K562 (cell line): ENCODE measurements at regions not wholly inside any gene's neighbourhood (a gene's known extent, or its start where the extent isn't known, plus 50 kb on each side); places are given as distances from the start of the nearest gene placed in this dataset.
"Not testable (repeated sequence)": the region's sequence is repeated elsewhere in the genome, so short reads cannot be mapped to it uniquely, and the experiment has no call there.

Source experiments
- ARID4B ChIP-seq: sonication (generic); formaldehyde crosslinking; IDR thresholded peaks from 2 replicates; pipeline ENCODE4 v1.8.0; 2022; ENCODE audit warnings: mild to moderate bottlenecking, missing genetic modification reagents
- BDP1 ChIP-seq: IDR thresholded peaks from 3 replicates; pipeline ENCODE4 v1.6.1; 2011; ENCODE audit not compliant: insufficient read length, insufficient read depth
- NCOR1 ChIP-seq: fragments of 450-650 bp; IDR thresholded peaks from 2 replicates; pipeline ENCODE4 v1.6.1; 2016; ENCODE audit warnings: mild to moderate bottlenecking, moderate library complexity
- NRF1 ChIP-seq, 2 experiments: fragments of 450-650 bp; IDR thresholded peaks in 1 of 2; conservative IDR thresholded peaks in 1 of 2; 2 replicates each; pipeline ENCODE4 v1.6.1; 2014; ENCODE audit warnings: mild to moderate bottlenecking in 2 of 2
- SIN3A ChIP-seq, 2 experiments: fragments of 150-350 bp in 1 of 2; IDR thresholded peaks; 2 replicates each; pipeline ENCODE4 v1.6.1; 2011 to 2016; ENCODE audit warnings: borderline replicate concordance in 2 of 2, low read depth in 2 of 2, low read length in 2 of 2, mild to moderate bottlenecking in 2 of 2, moderate library complexity in 2 of 2; ENCODE audit not compliant: control insufficient read depth in 1 of 2
- TF ChIP-seq, protein P1 (sequence below), 3 experiments: IDR thresholded peaks in 2 of 3; conservative IDR thresholded peaks in 1 of 3; 2 replicates each; pipeline ENCODE4 v1.5.1; 2011 to 2012; ENCODE audit warnings: low read length in 3 of 3, mild to moderate bottlenecking in 3 of 3, control low read depth in 2 of 3, improper control_type of control experiment in 1 of 3, inconsistent platforms in 1 of 3, low read depth in 1 of 3, mixed read lengths in 1 of 3, moderate library complexity in 1 of 3; ENCODE audit not compliant: insufficient read depth in 2 of 3
- TF ChIP-seq, protein P2 (sequence below): fragments of 250-450 bp; sonication (Bioruptor Pico); IDR thresholded peaks from 2 replicates; pipeline ENCODE4 v1.5.0; 2021

DNA sequence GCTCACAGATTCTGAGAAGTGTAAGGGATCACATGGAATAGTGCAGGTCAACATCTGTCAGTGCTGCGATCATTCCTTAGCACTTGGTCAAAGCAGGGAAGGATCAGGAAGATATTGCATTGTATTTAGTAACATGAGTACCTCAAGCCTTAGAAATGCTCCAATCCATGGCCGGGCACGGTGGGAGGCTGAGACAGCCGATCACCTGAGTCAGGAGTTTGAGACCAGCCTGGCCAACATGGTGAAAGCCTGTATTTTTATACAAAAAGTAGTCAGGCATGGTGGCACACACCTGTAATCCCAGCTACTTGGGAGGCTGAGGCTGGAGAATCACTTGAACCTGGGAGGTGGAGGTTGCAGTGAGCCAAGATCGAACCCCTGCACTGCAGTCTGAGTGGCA lies 112.5 kb downstream of the CRYBB2 start:
- TF ChIP-seq ARID4B (CRISPR knock-in tag); NCOR1; SIN3A (IDR thresholded peaks at IDR 0.05; ENCODE audit: borderline replicate concordance in 2 of 2, control insufficient read depth in 1 of 2, low read depth in 2 of 2, low read length in 2 of 2); BDP1; NRF1 (conservative IDR thresholded peaks at IDR 0.05 in 1 of 2, IDR thresholded peaks at IDR 0.05 in 1 of 2): not testable (repeated sequence)
- TF ChIP-seq, protein P1, sequence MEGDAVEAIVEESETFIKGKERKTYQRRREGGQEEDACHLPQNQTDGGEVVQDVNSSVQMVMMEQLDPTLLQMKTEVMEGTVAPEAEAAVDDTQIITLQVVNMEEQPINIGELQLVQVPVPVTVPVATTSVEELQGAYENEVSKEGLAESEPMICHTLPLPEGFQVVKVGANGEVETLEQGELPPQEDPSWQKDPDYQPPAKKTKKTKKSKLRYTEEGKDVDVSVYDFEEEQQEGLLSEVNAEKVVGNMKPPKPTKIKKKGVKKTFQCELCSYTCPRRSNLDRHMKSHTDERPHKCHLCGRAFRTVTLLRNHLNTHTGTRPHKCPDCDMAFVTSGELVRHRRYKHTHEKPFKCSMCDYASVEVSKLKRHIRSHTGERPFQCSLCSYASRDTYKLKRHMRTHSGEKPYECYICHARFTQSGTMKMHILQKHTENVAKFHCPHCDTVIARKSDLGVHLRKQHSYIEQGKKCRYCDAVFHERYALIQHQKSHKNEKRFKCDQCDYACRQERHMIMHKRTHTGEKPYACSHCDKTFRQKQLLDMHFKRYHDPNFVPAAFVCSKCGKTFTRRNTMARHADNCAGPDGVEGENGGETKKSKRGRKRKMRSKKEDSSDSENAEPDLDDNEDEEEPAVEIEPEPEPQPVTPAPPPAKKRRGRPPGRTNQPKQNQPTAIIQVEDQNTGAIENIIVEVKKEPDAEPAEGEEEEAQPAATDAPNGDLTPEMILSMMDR (IDR thresholded peaks at IDR 0.05 in 2 of 3, conservative IDR thresholded peaks at IDR 0.05 in 1 of 3; ENCODE audit: insufficient read depth in 2 of 3, low read depth in 1 of 3, low read length in 3 of 3), result not testable (repeated sequence)
- TF ChIP-seq, protein P2, sequence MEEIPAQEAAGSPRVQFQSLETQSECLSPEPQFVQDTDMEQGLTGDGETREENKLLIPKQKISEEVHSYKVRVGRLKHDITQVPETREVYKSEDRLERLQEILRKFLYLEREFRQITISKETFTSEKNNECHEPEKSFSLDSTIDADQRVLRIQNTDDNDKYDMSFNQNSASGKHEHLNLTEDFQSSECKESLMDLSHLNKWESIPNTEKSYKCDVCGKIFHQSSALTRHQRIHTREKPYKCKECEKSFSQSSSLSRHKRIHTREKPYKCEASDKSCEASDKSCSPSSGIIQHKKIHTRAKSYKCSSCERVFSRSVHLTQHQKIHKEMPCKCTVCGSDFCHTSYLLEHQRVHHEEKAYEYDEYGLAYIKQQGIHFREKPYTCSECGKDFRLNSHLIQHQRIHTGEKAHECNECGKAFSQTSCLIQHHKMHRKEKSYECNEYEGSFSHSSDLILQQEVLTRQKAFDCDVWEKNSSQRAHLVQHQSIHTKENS (CRISPR knock-in tag), result not testable (repeated sequence)
